ENCODE measurements at regions not wholly inside any gene's neighbourhood (a gene's known extent, or its start where the extent isn't known, plus 50 kb on each side); places are given as distances from the start of the nearest gene placed in this dataset.

DNA sequence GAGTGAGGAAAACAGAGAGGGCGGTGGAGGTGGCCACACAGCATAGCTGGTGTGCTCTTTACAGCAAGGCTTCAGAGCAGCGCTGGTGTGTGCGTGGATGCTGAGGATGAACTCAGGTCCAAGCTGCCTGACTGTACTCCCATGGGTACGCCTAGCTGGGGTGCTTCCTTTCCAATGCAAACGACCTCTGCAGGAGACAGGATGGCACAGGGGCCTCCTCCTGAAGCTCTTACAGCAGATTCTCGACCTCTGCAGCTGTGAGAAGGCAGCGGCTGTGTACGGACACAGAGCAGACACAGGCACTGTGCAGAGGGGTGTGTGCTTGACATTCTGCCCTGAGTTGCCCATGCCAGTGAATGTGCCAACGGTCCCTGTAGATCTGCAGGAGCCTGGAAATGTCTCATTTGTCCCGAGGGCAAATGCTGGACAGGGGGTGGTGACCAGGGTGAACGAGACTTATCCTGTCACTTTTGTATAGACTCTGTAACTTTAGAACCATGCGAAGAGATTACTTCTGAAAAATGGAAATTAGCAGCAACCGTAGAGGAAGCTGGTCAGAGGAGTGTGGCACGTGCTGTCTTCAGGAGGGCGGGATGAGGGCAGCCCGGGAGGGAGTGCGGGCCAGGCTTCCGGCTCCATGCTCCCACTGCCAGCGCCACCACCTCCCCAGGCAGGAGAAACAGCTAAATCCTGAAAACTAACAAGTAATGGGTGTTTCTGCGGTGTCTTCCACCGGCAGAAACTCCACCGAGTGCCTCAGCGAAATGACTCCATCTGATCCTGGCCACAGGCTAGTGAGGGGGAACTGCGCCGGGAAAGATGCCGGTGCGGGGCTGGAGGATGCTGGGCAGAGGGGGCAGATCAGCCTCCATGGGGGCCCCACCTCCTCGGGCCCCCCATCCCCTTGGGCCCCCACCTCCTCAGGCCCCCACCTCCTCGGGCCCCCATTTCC is 120.9 kb upstream of the RPS6KA2 start:
- TF ChIP-seq, protein P1, sequence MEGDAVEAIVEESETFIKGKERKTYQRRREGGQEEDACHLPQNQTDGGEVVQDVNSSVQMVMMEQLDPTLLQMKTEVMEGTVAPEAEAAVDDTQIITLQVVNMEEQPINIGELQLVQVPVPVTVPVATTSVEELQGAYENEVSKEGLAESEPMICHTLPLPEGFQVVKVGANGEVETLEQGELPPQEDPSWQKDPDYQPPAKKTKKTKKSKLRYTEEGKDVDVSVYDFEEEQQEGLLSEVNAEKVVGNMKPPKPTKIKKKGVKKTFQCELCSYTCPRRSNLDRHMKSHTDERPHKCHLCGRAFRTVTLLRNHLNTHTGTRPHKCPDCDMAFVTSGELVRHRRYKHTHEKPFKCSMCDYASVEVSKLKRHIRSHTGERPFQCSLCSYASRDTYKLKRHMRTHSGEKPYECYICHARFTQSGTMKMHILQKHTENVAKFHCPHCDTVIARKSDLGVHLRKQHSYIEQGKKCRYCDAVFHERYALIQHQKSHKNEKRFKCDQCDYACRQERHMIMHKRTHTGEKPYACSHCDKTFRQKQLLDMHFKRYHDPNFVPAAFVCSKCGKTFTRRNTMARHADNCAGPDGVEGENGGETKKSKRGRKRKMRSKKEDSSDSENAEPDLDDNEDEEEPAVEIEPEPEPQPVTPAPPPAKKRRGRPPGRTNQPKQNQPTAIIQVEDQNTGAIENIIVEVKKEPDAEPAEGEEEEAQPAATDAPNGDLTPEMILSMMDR (IDR thresholded peaks at IDR 0.05; ENCODE audit: borderline replicate concordance, insufficient read depth, low read depth, low read length), result no peak

DNA sequence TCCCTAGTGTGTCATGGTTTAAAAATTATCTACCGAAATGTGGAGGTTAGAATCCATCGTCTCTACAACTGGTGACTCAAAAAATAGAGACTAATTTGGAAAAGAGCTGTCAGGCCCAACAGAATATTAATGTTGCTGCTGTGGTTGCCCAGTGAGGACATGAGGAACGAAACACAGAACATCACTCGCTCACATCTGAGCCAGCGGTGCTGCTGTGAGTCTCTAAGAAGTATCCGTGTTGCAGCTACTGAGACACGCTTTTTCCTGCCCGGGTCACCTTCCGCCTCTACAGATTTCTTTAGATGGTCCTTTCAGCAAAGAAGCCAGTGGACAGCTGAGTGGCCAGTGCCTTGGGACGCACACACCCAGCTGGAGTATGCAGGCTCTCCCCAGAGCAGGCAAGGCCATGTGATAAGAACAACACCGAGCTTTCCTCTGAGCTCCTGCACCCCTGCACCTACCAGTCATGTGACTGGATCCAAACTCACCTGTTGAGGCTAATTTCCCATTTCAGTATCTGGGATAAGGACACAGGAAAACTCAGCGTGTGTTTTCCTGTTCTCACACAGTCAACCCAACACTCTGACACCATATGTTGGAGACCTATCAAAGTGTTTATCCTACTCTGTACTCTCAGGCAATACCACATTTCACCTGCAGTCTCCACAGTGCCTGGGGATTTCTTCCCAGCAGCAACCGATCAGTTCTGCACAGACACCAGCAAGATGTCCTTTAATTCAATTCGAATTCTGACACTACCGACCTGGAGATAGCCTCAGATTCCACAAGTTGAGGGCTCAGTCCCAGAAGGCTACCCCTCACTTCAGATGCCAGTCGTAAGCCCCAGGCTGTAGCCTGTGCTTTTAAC is 119.0 kb upstream of the RPS6KA2 start:
- TF ChIP-seq, protein P1 (IDR thresholded peaks at IDR 0.05; ENCODE audit: borderline replicate concordance, insufficient read depth, low read depth, low read length), result no peak
- H3K4me3 ChIP-seq (ENCODE audit: low read depth, low read length), result no peak overlapping the region

More for the DNA sequence above, 120.9 kb upstream of the RPS6KA2 start:
- H3K4me3 ChIP-seq (ENCODE audit: low read depth, low read length), result no peak overlapping the region

DNA sequence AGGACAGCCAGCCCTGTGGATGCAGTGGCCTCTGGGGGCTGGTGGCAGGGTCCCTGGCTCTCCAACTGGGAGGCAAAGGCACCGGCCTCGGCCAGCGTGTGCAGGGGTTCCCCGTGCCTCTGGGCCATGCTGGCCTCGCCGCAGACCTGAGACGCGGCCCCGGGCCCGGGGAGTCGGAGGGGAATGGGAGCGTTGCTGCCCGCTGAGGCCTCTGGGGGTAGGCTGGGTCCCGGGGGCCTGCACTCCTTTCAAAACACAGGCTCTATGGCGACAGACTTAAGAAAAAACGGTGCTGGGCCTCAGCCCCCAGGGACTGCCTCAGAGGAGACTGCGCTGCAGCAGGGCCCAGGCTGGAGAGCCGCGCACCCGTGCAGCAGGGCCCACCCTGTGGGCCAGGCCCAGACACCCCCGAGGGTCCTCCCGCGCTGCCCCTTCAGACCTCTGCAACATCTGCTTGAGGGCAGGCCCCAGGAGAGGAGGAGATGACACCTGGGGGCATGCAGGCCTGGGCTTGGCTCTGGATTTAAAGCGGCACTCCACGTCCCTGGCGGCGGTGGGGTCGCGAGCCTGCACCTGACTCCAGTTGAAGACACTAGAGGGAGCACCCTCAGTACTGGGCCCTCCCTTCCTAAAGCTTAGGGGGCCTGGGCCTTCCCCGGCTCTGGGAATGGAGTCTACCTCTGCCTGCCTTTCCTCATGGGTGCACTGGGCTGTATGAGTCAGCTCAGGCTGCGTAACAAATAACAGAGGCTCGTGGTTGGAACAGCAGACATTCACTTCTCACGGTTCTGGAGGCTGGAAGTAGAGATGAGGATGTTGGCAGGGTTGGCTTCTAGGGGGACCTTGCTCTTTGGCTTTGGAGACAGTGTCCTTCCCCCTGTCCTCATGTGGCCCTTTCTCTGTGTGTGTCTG is 117.4 kb upstream of the RPS6KA2 start:
- TF ChIP-seq, protein P1 (IDR thresholded peaks at IDR 0.05; ENCODE audit: borderline replicate concordance, insufficient read depth, low read depth, low read length), result no peak

DNA sequence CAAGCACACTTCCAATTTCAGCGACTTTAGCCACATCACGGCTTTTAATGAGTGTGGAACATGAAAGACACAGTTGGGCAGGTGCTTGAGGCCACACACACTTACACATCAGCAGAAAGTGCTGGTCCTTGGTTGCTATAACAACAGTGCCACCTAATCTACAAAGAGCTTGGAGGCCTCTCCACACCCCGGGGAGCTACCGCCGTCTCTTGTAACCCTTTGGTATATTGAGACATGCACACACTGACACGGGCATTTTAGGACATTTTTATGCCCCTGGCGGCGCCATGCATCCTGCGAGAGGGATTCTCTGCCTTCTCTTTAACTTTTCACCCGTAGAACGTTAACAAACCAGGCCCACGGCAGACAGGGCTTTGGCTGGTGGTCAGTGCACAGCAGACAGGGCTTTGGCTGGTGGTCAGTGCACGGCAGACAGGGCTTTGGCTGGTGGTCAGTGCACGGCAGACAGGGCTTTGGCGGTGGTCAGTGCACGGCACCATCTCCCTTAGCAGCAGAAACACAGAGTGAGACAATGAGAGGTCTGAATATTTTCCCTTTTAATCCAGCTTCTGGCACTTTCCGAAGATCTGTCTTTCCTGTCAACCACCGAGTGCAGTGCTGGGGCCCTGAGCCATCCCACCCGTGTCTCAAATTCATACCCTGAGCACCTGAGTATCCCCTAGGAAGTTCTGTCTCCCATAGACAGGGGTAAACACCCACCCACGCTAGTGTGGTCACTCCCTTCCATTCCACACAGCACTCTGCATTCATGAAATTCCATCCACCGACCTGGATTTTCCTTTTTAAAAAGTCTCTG is 116.6 kb upstream of the RPS6KA2 start:
- TF ChIP-seq, protein P1 (IDR thresholded peaks at IDR 0.05; ENCODE audit: borderline replicate concordance, insufficient read depth, low read depth, low read length), result no peak
- no peak overlapping the region for H3K4me3 ChIP-seq (ENCODE audit: low read depth, low read length)

More for the DNA sequence above, 117.4 kb upstream of the RPS6KA2 start:
- H3K4me3 ChIP-seq (ENCODE audit: low read depth, low read length), result no peak overlapping the region

DNA sequence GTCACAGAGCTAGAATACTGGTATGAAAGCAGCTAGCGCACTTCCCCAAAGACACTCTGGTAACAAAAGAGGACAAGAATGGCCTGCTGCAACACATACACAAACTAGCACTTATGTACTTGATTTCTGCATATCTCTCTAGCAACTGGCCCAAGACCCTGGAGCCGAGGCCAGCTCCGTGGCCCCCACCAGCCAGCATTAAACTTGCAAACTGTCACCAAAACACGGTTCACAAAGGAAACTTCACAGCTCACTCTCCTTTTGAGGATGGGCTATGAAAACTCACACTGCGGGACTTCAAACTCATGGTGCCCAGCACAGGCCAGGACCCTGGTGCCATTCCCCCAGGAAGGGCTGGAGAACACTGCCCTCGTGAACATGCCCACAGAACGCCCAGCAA is 115.9 kb upstream of the RPS6KA2 start:
- H3K4me3 ChIP-seq (ENCODE audit: low read depth, low read length), result no peak overlapping the region
- TF ChIP-seq, protein P1 (IDR thresholded peaks at IDR 0.05; ENCODE audit: borderline replicate concordance, insufficient read depth, low read depth, low read length), result no peak

DNA sequence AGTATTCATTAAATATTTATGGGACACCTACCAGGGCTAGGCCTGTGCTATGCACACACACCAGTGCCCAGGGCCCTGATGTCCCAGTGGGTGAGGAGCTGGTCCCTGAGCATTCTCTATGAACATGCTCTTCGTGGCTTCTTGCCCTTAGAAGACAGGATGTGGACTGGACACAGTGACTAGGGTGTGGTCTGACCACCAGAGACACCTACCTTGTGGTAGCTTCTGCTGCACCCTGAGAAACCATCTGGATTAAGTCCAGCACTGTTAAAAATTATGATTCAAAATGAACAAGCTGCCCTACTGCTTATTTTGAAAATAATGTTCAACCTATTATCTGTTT is 112.9 kb upstream of the RPS6KA2 start:
- no peak overlapping the region for H3K4me3 ChIP-seq (ENCODE audit: low read depth, low read length)
- TF ChIP-seq, protein P1 (IDR thresholded peaks at IDR 0.05; ENCODE audit: borderline replicate concordance, insufficient read depth, low read depth, low read length), result no peak
